Body of pancreas (tissue), 4 donors: ENCODE measurements at regions not wholly inside any gene's neighbourhood (a gene's known extent, or its start where the extent isn't known, plus 50 kb on each side); places are given as distances from the start of the nearest gene placed in this dataset.

Source experiments
- ATAC-seq: fragments of 150-250 bp; one replicate; pipeline ENCODE4 v1.9.1; 2016
- DNase-seq, 4 donors: peaks; one replicate each; pipeline ENCODE4 v3.0.0-alpha.2; 2019
- H3K27ac ChIP-seq, 4 donors: fragments of 200-600 bp; sonication (generic); 1 replicate in 3 of 4; 2 replicates in 1 of 4; pipeline versions ENCODE4 v1.5.1 to v1.6.1; 2016 to 2019; ENCODE audit warnings: mild to moderate bottlenecking in 1 of 4, mixed read lengths in 1 of 4, moderate library complexity in 1 of 4
- H3K27me3 ChIP-seq, 2 donors: fragments of 200-600 bp; sonication (generic); one replicate each; pipeline ENCODE4 v1.6.0; 2016; ENCODE audit warnings: mild to moderate bottlenecking in 1 of 2
- H3K36me3 ChIP-seq, 2 donors: fragments of 200-600 bp; sonication (generic); replicated peaks in 1 of 2; 2 replicates each; pipeline ENCODE4 v1.5.1; 2016; ENCODE audit warnings: low read depth in 2 of 2; ENCODE audit not compliant: insufficient read depth in 1 of 2
- H3K4me1 ChIP-seq: fragments of 200-600 bp; sonication (generic); one replicate; pipeline ENCODE4 v1.6.0; 2016
- H3K4me3 ChIP-seq, 2 donors: fragments of 200-600 bp; sonication (generic); 1 replicate in 1 of 2; 2 replicates in 1 of 2; pipeline ENCODE4 v1.5.1; 2016 to 2019
- H3K9me3 ChIP-seq, 3 donors: fragments of 200-600 bp; sonication (generic); 1 replicate in 2 of 3; 2 replicates in 1 of 3; pipeline ENCODE4 v1.5.1; 2016
- POLR2A ChIP-seq, 3 donors: fragments of 450-650 bp; IDR thresholded peaks; one replicate each; pipeline ENCODE4 v1.6.1; 2016; ENCODE audit warnings: antibody characterized with exemption in 3 of 3, mild to moderate bottlenecking in 2 of 3
- WGBS, 2 donors: methylation state at CpG; one replicate each; pipeline ENCODE4 v1.1.5; 2017; 5-methylcytosine and 5-hydroxymethylcytosine counted together
- intact Hi-C: fragments of 100-400 bp; cut with DNase I; formaldehyde crosslinking; loops from one replicate; pipeline ENCODE4 v1.15.1; 2023
- TF ChIP-seq, protein P1 (sequence below), 7 experiments: fragments of 450-650 bp in 4 of 7; fragments of 200-600 bp in 3 of 7; sonication (generic) in 3 of 7; IDR thresholded peaks; one replicate each; pipeline ENCODE4 v1.5.1; 2016 to 2019; ENCODE audit warnings: antibody characterized with exemption in 7 of 7

DNA sequence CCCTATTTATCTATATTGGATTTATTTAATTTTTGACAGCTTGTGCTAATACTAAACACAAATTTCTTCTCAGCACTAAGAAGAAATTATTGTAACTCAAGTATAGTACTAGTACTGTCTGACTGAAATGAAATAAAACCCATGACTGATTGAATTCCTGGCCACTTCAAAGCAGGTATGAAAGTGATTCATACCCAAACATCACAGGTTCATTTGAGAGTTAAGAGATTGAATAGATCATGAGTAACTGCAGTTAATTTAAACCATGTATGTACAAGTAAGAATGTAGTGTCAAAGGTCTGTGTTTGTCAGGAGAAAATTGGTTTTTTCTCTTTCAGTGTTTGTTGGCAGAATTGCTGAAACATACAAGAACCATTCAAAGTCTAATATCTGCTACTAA is 332.0 kb upstream of the GRM7 start:
- Histone ChIP-seq H3K27me3 (no peaks in the 10 kb centered on the region), H3K36me3 (no peaks in the 10 kb centered on the region), H3K4me3 (no peak overlapping the region), H3K4me1 (peaks cover 5% of the 10 kb centered on the region), H3K9me3 (no peaks in the 10 kb centered on the region), H3K27ac (no peak overlapping the region)
- no peak for TF ChIP-seq POLR2A (IDR thresholded peaks at IDR 0.05)
- TF ChIP-seq, protein P1, sequence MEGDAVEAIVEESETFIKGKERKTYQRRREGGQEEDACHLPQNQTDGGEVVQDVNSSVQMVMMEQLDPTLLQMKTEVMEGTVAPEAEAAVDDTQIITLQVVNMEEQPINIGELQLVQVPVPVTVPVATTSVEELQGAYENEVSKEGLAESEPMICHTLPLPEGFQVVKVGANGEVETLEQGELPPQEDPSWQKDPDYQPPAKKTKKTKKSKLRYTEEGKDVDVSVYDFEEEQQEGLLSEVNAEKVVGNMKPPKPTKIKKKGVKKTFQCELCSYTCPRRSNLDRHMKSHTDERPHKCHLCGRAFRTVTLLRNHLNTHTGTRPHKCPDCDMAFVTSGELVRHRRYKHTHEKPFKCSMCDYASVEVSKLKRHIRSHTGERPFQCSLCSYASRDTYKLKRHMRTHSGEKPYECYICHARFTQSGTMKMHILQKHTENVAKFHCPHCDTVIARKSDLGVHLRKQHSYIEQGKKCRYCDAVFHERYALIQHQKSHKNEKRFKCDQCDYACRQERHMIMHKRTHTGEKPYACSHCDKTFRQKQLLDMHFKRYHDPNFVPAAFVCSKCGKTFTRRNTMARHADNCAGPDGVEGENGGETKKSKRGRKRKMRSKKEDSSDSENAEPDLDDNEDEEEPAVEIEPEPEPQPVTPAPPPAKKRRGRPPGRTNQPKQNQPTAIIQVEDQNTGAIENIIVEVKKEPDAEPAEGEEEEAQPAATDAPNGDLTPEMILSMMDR (IDR thresholded peaks at IDR 0.05) = no peak
- DNase-seq (no peak), ATAC-seq (no peak)
- intact Hi-C loops = no loop called here

DNA sequence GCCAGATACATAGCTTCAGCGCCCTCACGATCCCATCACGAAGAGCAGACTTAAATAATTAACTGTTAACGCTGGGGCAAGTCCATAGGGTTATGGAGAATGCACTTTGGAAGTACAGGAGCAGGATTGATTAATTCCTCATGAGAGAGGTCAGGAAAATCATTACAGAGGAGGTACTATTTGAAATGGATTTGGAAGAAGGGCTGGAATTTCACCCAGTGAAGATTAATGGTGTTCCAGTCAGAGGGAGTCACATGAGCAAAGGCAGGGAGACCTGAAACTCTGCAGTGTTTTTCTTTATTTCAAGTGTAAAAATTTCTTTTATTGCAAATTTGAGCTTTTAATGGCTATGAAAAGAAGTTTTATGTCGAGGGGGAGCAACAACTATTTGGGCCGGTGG is 329.8 kb upstream of the GRM7 start:
- no peak for TF ChIP-seq POLR2A (IDR thresholded peaks at IDR 0.05)
- TF ChIP-seq, protein P1 (IDR thresholded peaks at IDR 0.05) = no peak
- no peak for ATAC-seq
- no peaks in the 10 kb centered on the region for H3K4me1 ChIP-seq
- intact Hi-C loops = no loop called here
- no peaks in the 10 kb centered on the region for H3K27me3 ChIP-seq
- no peak overlapping the region for H3K4me3 ChIP-seq
- H3K36me3 ChIP-seq = no peaks in the 10 kb centered on the region
- DNase-seq = no peak
- WGBS, 2 donors = 52 to 57% methylated on average over 6 of the region's 6 CpGs
- no peaks in the 10 kb centered on the region for H3K9me3 ChIP-seq
- no peak overlapping the region for H3K27ac ChIP-seq

DNA sequence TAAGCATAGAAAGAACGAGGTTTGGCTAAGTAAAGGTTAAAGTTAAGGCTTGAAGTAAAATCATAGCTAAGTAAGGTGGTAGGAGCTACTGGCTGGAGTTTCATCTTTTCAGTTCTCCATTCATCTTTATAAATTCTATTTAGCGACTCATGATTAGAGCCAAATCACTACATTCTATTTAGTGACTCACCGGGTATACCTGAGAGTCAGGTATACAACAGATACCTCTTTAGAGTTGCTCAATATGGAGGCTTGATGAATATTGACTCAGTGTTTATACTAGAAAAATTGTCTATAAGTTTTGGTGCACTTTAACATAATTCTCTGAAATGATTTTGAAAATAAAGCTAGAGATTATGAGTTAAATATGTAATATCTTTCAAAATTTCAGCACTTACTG is 328.8 kb upstream of the GRM7 start:
- 77 to 82% methylated on average over 3 of the region's 3 CpGs for WGBS, 2 donors
- no peaks in the 10 kb centered on the region for H3K4me1 ChIP-seq
- H3K9me3 ChIP-seq = no peaks in the 10 kb centered on the region
- no peaks in the 10 kb centered on the region for H3K36me3 ChIP-seq
- intact Hi-C loops = no loop called here
- H3K27ac ChIP-seq = no peak overlapping the region
- TF ChIP-seq, protein P1 (IDR thresholded peaks at IDR 0.05) = no peak
- no peak for TF ChIP-seq POLR2A (IDR thresholded peaks at IDR 0.05)
- no peak for ATAC-seq
- H3K4me3 ChIP-seq = no peak overlapping the region
- no peaks in the 10 kb centered on the region for H3K27me3 ChIP-seq
- DNase-seq = no peak

DNA sequence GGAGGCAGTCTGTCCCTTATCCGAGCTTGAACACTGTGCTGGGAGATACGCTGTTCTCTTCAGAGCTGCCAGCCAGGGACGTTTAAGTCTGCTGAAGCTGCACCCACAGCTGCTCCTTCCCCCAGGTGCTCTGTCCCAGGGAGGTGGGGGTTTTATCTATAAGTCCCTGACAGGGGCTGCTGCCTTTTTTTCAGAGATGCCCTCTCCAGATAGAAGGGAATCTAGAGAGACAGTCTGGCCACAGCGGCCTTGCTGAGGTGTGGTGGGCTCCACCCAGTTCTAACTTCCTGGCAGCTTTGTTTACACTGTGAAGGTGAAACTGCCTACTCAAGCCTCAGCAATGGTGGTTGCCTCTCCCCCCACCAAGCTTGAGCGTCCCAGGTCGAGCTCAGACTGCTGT is 319.9 kb upstream of the GRM7 start:
- ATAC-seq (no peak), DNase-seq (no peak)
- Histone ChIP-seq H3K27ac (no peak overlapping the region), H3K36me3 (no peaks in the 10 kb centered on the region), H3K4me1 (peaks cover 4% of the 10 kb centered on the region), H3K9me3 (no peaks in the 10 kb centered on the region), H3K27me3 (no peaks in the 10 kb centered on the region), H3K4me3 (no peak overlapping the region)
- 71 to 80% methylated on average over 3 to 6 of the region's 6 CpGs for WGBS, 2 donors
- TF ChIP-seq, protein P1 (IDR thresholded peaks at IDR 0.05) = no peak
- TF ChIP-seq POLR2A (IDR thresholded peaks at IDR 0.05) = no peak
- intact Hi-C loops = no loop called here

DNA sequence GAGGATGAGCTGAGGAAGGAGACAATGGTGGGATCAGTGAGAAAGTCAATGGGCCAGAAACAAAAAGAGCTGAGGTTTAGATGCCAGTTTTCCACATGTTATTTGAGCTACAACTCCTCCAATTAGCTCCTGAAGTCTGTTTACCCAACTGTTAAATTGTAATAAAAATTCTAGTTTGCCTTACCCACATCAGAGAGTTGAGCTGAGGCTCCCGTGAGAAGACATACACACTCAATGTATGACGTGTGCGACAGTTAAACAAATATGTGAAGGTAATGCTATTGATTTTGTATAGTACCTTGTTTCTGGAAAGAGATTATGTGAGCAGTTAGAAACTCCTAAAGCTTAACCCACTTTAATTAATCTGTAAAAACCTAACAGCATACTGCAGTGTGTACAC is 318.1 kb upstream of the GRM7 start:
- WGBS, 2 donors = 15 to 21% methylated on average over 3 of the region's 3 CpGs
- Histone ChIP-seq H3K4me1 (peaks cover 4% of the 10 kb centered on the region), H3K36me3 (no peaks in the 10 kb centered on the region), H3K4me3 (no peak overlapping the region), H3K27ac (no peak overlapping the region), H3K9me3 (no peaks in the 10 kb centered on the region), H3K27me3 (no peaks in the 10 kb centered on the region)
- ATAC-seq (no peak), DNase-seq (no peak)
- intact Hi-C loops = no loop called here
- TF ChIP-seq, protein P1 (IDR thresholded peaks at IDR 0.05) = no peak
- TF ChIP-seq POLR2A (IDR thresholded peaks at IDR 0.05) = no peak
